ENCODE measurements at regions not wholly inside any gene's neighbourhood (a gene's known extent, or its start where the extent isn't known, plus 50 kb on each side); places are given as distances from the start of the nearest gene placed in this dataset.

GRCh38 chr10:106136175-106136574 lies 1028.3 kb downstream of the SORCS1 start:
- H3K9me3 ChIP-seq (ENCODE audit: control insufficient read depth in 1 of 2, insufficient read depth in 1 of 2, low read length in 2 of 2): peaks cover 0 to 3% of the 10 kb centered on the region in 2 experiments
- Mint-ChIP-seq H3K4me3 (no peak overlapping the region), H3K9me3 (peaks cover 7% of the 10 kb centered on the region), H3K27ac (no peak overlapping the region), H3K36me3 (ENCODE audit: low read depth) (no peaks in the 10 kb centered on the region), H3K4me1 (ENCODE audit: low read depth) (no peaks in the 10 kb centered on the region), H3K27me3 (no peaks in the 10 kb centered on the region)
- no peak overlapping the region for H3K4me3 ChIP-seq (ENCODE audit: low read length)
- no peak for TF ChIP-seq CTCF (IDR thresholded peaks at IDR 0.05)
- H3K36me3 ChIP-seq (ENCODE audit: insufficient read depth, low read length): no peaks in the 10 kb centered on the region
- intact Hi-C loops (cut with DNase I, micrococcal nuclease): no loop called here
- H3K4me1 ChIP-seq (ENCODE audit: insufficient read depth, low read length): no peaks in the 10 kb centered on the region
- no peaks in the 10 kb centered on the region for H3K27me3 ChIP-seq (ENCODE audit: control insufficient read depth in 1 of 2, insufficient read depth in 2 of 2, low read length in 2 of 2)
- POLR2A ChIA-PET: no interaction called here
- no peak for ATAC-seq (ENCODE audit: poor library complexity)
- no peak overlapping the region for H3K27ac ChIP-seq (ENCODE audit: low read depth in 1 of 2, low read length in 2 of 2)
- CTCF ChIA-PET: no interaction called here
- DNase-seq: no peak

- no peak overlapping the region for H3K27ac ChIP-seq (ENCODE audit: low read depth in 1 of 2, low read length in 2 of 2)
- ATAC-seq (ENCODE audit: poor library complexity) (no peak), DNase-seq (no peak)
- TF ChIP-seq CTCF (IDR thresholded peaks at IDR 0.05): no peak
- CTCF ChIA-PET: no interaction called here
- H3K27me3 ChIP-seq (ENCODE audit: control insufficient read depth in 1 of 2, insufficient read depth in 2 of 2, low read length in 2 of 2): no peaks in the 10 kb centered on the region
- no peaks in the 10 kb centered on the region for H3K4me1 Mint-ChIP-seq (ENCODE audit: low read depth)
- no peak overlapping the region for H3K4me3 Mint-ChIP-seq
- H3K9me3 Mint-ChIP-seq: peaks cover 9% of the 10 kb centered on the region
- no peaks in the 10 kb centered on the region for H3K27me3 Mint-ChIP-seq
- no peak overlapping the region for H3K4me3 ChIP-seq (ENCODE audit: low read length)
- POLR2A ChIA-PET: no interaction called here
- intact Hi-C loops (cut with DNase I, micrococcal nuclease): no loop called here
- no peaks in the 10 kb centered on the region for H3K36me3 ChIP-seq (ENCODE audit: insufficient read depth, low read length)
- H3K36me3 Mint-ChIP-seq (ENCODE audit: low read depth): no peaks in the 10 kb centered on the region
- peaks cover 0 to 3% of the 10 kb centered on the region in 2 experiments for H3K9me3 ChIP-seq (ENCODE audit: control insufficient read depth in 1 of 2, insufficient read depth in 1 of 2, low read length in 2 of 2)
- H3K4me1 ChIP-seq (ENCODE audit: insufficient read depth, low read length): no peaks in the 10 kb centered on the region
- no peak overlapping the region for H3K27ac Mint-ChIP-seq
Observed at GRCh38 chr10:106134326-106135000, 1030.0 kb downstream of the SORCS1 start.

GRCh38 chr10:106133451-106133850 lies 1031.1 kb downstream of the SORCS1 start:
- no peaks in the 10 kb centered on the region for H3K36me3 ChIP-seq (ENCODE audit: insufficient read depth, low read length)
- ATAC-seq (ENCODE audit: poor library complexity): no peak
- Mint-ChIP-seq H3K4me3 (no peak overlapping the region), H3K36me3 (ENCODE audit: low read depth) (no peaks in the 10 kb centered on the region), H3K4me1 (ENCODE audit: low read depth) (no peaks in the 10 kb centered on the region), H3K27ac (no peak overlapping the region), H3K9me3 (peaks cover 9% of the 10 kb centered on the region), H3K27me3 (no peaks in the 10 kb centered on the region)
- no peaks in the 10 kb centered on the region for H3K27me3 ChIP-seq (ENCODE audit: control insufficient read depth in 1 of 2, insufficient read depth in 2 of 2, low read length in 2 of 2)
- intact Hi-C loops (cut with DNase I, micrococcal nuclease): no loop called here
- no peak for TF ChIP-seq CTCF (IDR thresholded peaks at IDR 0.05)
- H3K27ac ChIP-seq (ENCODE audit: low read depth in 1 of 2, low read length in 2 of 2): no peak overlapping the region
- no peak for DNase-seq
- POLR2A ChIA-PET: no interaction called here
- H3K9me3 ChIP-seq (ENCODE audit: control insufficient read depth in 1 of 2, insufficient read depth in 1 of 2, low read length in 2 of 2): peaks cover 0 to 3% of the 10 kb centered on the region in 2 experiments
- CTCF ChIA-PET: no interaction called here
- no peaks in the 10 kb centered on the region for H3K4me1 ChIP-seq (ENCODE audit: insufficient read depth, low read length)
- H3K4me3 ChIP-seq (ENCODE audit: low read length): no peak overlapping the region
